ENCODE measurements at regions not wholly inside any gene's neighbourhood (a gene's known extent, or its start where the extent isn't known, plus 50 kb on each side); places are given as distances from the start of the nearest gene placed in this dataset.

GRCh38 chr9:80061096-80061495 is 489.3 kb downstream of the TLE4 start:
- no peak overlapping the region for H2AFZ ChIP-seq
- no peaks in the 10 kb centered on the region for H4K20me1 ChIP-seq (ENCODE audit: insufficient read depth, poor library complexity, severe bottlenecking)
- no peak for DNase-seq (ENCODE audit: low spot score)
- no peaks in the 10 kb centered on the region for H3K9me3 ChIP-seq (ENCODE audit: low read depth)
- no peaks in the 10 kb centered on the region for H3K36me3 ChIP-seq (replicated peaks; ENCODE audit: insufficient read depth, low read depth)
- peaks cover 3% of the 10 kb centered on the region for H3K4me1 ChIP-seq (ENCODE audit: insufficient read depth)
- no peaks in the 10 kb centered on the region for H3K9me2 ChIP-seq (replicated peaks; ENCODE audit: insufficient read depth)
- no peak overlapping the region for H3K4me3 ChIP-seq
- no peak overlapping the region for H3K27ac ChIP-seq
- H3K79me2 ChIP-seq, result no peaks in the 10 kb centered on the region
- no peak overlapping the region for H3K4me2 ChIP-seq
- no peaks in the 10 kb centered on the region for H3K27me3 ChIP-seq
- TF ChIP-seq EZH2 (IDR thresholded peaks at IDR 0.05; ENCODE audit: borderline replicate concordance) (no peak), CTCF (IDR thresholded peaks at IDR 0.05; ENCODE audit: poor library complexity) (no peak), EZH2phosphoT487 (IDR thresholded peaks at IDR 0.05; ENCODE audit: low read depth, severe bottlenecking, unreplicated experiment) (no peak)

- WGBS (ENCODE audit: low lambda C conversion rate, missing lambda C conversion rate), result 98% methylated on average over 5 of the region's 5 CpGs
- DNase-seq (ENCODE audit: low spot score), result no peak
- TF ChIP-seq EZH2phosphoT487 (IDR thresholded peaks at IDR 0.05; ENCODE audit: low read depth, severe bottlenecking, unreplicated experiment) (no peak), CTCF (IDR thresholded peaks at IDR 0.05; ENCODE audit: poor library complexity) (no peak), EZH2 (IDR thresholded peaks at IDR 0.05; ENCODE audit: borderline replicate concordance) (no peak)
Measured at GRCh38 chr9:80059979-80060378, 488.2 kb downstream of the TLE4 start.

GRCh38 chr9:80059191-80059590 is 487.4 kb downstream of the TLE4 start:
- Histone ChIP-seq H3K9me2 (replicated peaks; ENCODE audit: insufficient read depth) (no peaks in the 10 kb centered on the region), H3K36me3 (replicated peaks; ENCODE audit: insufficient read depth, low read depth) (no peaks in the 10 kb centered on the region), H3K4me3 (no peak overlapping the region), H3K27ac (no peak overlapping the region), H3K79me2 (no peaks in the 10 kb centered on the region), H3K27me3 (no peaks in the 10 kb centered on the region), H4K20me1 (ENCODE audit: insufficient read depth, poor library complexity, severe bottlenecking) (no peaks in the 10 kb centered on the region), H3K9me3 (ENCODE audit: low read depth) (no peaks in the 10 kb centered on the region), H3K4me2 (no peak overlapping the region), H3K4me1 (ENCODE audit: insufficient read depth) (peaks cover 3% of the 10 kb centered on the region), H2AFZ (no peak overlapping the region)
- no peak for TF ChIP-seq CTCF (IDR thresholded peaks at IDR 0.05; ENCODE audit: poor library complexity)
- no peak for TF ChIP-seq EZH2phosphoT487 (IDR thresholded peaks at IDR 0.05; ENCODE audit: low read depth, severe bottlenecking, unreplicated experiment)
- TF ChIP-seq EZH2 (IDR thresholded peaks at IDR 0.05; ENCODE audit: borderline replicate concordance), result no peak
- WGBS (ENCODE audit: low lambda C conversion rate, missing lambda C conversion rate), result 69% methylated on average over 6 of the region's 6 CpGs
- no peak for DNase-seq (ENCODE audit: low spot score)

More at GRCh38 chr9:80059979-80060378, 488.2 kb downstream of the TLE4 start:
- Histone ChIP-seq H4K20me1 (ENCODE audit: insufficient read depth, poor library complexity, severe bottlenecking) (no peaks in the 10 kb centered on the region), H3K4me1 (ENCODE audit: insufficient read depth) (peaks cover 3% of the 10 kb centered on the region), H3K4me2 (no peak overlapping the region), H2AFZ (no peak overlapping the region), H3K36me3 (replicated peaks; ENCODE audit: insufficient read depth, low read depth) (no peaks in the 10 kb centered on the region), H3K4me3 (no peak overlapping the region), H3K9me3 (ENCODE audit: low read depth) (no peaks in the 10 kb centered on the region), H3K27ac (no peak overlapping the region), H3K27me3 (no peaks in the 10 kb centered on the region), H3K9me2 (replicated peaks; ENCODE audit: insufficient read depth) (no peaks in the 10 kb centered on the region), H3K79me2 (no peaks in the 10 kb centered on the region)

- Histone ChIP-seq H3K36me3 (replicated peaks; ENCODE audit: insufficient read depth, low read depth) (no peaks in the 10 kb centered on the region), H3K9me3 (ENCODE audit: low read depth) (no peaks in the 10 kb centered on the region), H3K79me2 (no peaks in the 10 kb centered on the region), H3K9me2 (replicated peaks; ENCODE audit: insufficient read depth) (no peaks in the 10 kb centered on the region), H3K27me3 (no peaks in the 10 kb centered on the region), H3K27ac (no peak overlapping the region), H3K4me1 (ENCODE audit: insufficient read depth) (no peaks in the 10 kb centered on the region), H2AFZ (no peak overlapping the region), H3K4me3 (no peak overlapping the region), H3K4me2 (no peak overlapping the region), H4K20me1 (ENCODE audit: insufficient read depth, poor library complexity, severe bottlenecking) (no peaks in the 10 kb centered on the region)
- WGBS (ENCODE audit: low lambda C conversion rate, missing lambda C conversion rate), result 91% methylated on average over 1 of the region's 1 CpG
- TF ChIP-seq CTCF (IDR thresholded peaks at IDR 0.05; ENCODE audit: poor library complexity) (no peak), EZH2 (IDR thresholded peaks at IDR 0.05; ENCODE audit: borderline replicate concordance) (no peak), EZH2phosphoT487 (IDR thresholded peaks at IDR 0.05; ENCODE audit: low read depth, severe bottlenecking, unreplicated experiment) (no peak)
- DNase-seq (ENCODE audit: low spot score), result no peak
Measured at GRCh38 chr9:80052830-80053229, 481.1 kb downstream of the TLE4 start.

Measured in hepatocyte (in vitro differentiated cells).